Osteocyte (in vitro differentiated cells): ENCODE measurements at regions not wholly inside any gene's neighbourhood (a gene's known extent, or its start where the extent isn't known, plus 50 kb on each side); places are given as distances from the start of the nearest gene placed in this dataset.

Experiments
- DNase-seq: peaks from one replicate; pipeline ENCODE4 v3.0.0; 2021; ENCODE audit warnings: mixed read lengths; ENCODE audit not compliant: unreplicated experiment; ENCODE audit errors: extremely low spot score
- H3K27ac Mint-ChIP-seq: one replicate; pipeline ENCODE4 v1.8.0; 2021; ENCODE audit warnings: mild to moderate bottlenecking, mixed read lengths; ENCODE audit not compliant: unreplicated experiment
- H3K27me3 Mint-ChIP-seq: one replicate; pipeline ENCODE4 v1.8.0; 2021; ENCODE audit warnings: mixed read lengths; ENCODE audit not compliant: unreplicated experiment
- H3K36me3 Mint-ChIP-seq: one replicate; pipeline ENCODE4 v1.8.0; 2021; ENCODE audit warnings: mixed read lengths; ENCODE audit not compliant: unreplicated experiment
- H3K4me1 Mint-ChIP-seq: one replicate; pipeline ENCODE4 v1.8.0; 2021; ENCODE audit warnings: mixed read lengths; ENCODE audit not compliant: unreplicated experiment
- H3K4me3 Mint-ChIP-seq: one replicate; pipeline ENCODE4 v1.8.0; 2021; ENCODE audit warnings: mild to moderate bottlenecking, moderate library complexity, mixed read lengths; ENCODE audit not compliant: unreplicated experiment
- H3K9me3 Mint-ChIP-seq: one replicate; pipeline ENCODE4 v1.8.0; 2021; ENCODE audit warnings: mixed read lengths; ENCODE audit not compliant: unreplicated experiment
- TF ChIP-seq, protein P1 (sequence below): fragments of 200-600 bp; sonication (generic); IDR thresholded peaks from 2 replicates; pipeline ENCODE4 v1.5.0; 2021; ENCODE audit warnings: antibody characterized with exemption, mild to moderate bottlenecking, moderate library complexity

DNA sequence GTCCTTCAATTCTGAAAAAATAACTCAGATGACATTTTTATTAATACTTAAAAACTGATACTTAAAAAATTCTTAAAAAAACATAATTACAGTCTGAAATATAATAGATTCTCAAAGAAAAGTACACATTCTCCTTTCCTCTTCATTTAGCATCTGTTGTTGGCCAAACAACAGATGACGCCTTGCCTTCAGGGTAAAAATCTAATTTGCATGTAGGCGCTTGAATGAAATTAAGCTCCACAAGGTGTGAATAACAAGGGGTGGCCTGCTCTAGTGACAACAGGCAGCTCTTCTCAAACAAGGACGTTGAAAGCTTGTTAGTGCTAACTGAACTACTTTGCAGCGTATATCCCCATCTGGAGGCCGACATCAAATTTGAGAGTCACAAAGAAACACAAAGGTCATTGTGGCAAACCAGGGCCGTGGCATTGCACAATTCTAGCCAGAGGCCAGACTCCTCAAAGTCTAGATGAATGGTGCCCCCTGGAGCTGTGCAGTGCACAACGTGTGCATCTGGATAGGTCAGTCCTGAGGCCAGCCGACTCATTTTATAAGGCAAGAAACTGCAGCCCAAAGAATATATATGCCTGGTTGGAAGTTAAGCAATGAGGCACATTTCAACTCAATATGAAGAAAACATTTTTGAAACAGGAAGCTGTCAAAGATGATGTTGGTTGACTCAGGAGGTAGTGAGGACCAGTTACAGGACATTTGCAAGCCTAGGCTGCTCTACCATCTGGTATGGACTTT is 459.2 kb upstream of the RUNX1 start:
- no peak overlapping the region for H3K4me3 Mint-ChIP-seq
- TF ChIP-seq, protein P1, sequence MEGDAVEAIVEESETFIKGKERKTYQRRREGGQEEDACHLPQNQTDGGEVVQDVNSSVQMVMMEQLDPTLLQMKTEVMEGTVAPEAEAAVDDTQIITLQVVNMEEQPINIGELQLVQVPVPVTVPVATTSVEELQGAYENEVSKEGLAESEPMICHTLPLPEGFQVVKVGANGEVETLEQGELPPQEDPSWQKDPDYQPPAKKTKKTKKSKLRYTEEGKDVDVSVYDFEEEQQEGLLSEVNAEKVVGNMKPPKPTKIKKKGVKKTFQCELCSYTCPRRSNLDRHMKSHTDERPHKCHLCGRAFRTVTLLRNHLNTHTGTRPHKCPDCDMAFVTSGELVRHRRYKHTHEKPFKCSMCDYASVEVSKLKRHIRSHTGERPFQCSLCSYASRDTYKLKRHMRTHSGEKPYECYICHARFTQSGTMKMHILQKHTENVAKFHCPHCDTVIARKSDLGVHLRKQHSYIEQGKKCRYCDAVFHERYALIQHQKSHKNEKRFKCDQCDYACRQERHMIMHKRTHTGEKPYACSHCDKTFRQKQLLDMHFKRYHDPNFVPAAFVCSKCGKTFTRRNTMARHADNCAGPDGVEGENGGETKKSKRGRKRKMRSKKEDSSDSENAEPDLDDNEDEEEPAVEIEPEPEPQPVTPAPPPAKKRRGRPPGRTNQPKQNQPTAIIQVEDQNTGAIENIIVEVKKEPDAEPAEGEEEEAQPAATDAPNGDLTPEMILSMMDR = peak; percentile 20
- no peak overlapping the region for H3K27ac Mint-ChIP-seq
- no peaks in the 10 kb centered on the region for H3K36me3 Mint-ChIP-seq
- DNase-seq = no peak
- no peaks in the 10 kb centered on the region for H3K27me3 Mint-ChIP-seq
- no peaks in the 10 kb centered on the region for H3K9me3 Mint-ChIP-seq
- H3K4me1 Mint-ChIP-seq = peaks cover 37% of the 10 kb centered on the region

DNA sequence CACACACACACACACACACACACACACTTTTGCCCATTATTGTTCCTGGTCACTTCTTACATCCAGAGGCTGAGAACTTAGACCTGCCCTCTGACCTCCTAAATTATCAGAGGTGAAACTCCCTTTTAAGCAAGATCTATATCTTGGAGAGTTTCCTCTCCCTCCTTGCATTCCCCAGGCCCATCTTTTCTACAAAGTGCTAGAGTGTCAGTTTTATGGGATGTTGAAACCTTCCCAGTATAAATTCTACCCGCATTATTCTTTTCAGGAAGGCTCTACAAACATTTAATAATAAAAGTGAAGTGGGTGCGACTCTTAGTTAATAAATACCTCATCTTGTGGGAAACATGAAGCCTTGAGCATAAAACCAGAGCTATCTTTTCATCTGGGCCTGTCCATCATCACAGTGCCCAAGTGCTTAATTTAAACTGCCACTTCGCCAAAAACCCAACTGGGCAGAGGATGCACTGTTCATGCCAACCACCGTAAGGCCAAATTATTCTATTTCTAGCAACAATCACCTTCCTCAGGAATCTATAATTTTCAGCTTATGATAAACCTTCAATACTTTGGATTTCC is 458.2 kb upstream of the RUNX1 start:
- Mint-ChIP-seq H3K9me3 (no peaks in the 10 kb centered on the region), H3K4me1 (peaks cover 39% of the 10 kb centered on the region), H3K36me3 (peaks cover 2% of the 10 kb centered on the region), H3K27me3 (no peaks in the 10 kb centered on the region), H3K27ac (no peak overlapping the region), H3K4me3 (no peak overlapping the region)
- TF ChIP-seq, protein P1 = no peak
- DNase-seq = no peak

DNA sequence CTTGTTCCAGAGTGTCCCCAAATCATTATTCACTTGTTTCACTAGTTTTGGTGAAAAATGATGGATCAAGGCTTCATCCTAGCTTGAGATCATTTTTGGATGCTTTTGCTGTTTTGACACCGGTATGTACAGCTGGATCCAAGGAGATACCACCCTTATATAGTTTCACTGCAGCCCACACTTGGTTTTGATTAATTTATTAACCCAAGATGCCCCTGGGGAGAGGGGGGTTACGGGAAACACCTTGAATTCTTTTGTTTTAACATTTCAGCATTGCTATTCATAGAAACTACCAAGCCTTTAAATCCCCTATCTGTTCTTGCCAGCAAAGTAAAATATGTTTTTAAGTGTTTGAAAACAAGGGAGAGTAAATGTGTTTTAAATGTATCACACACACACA is 457.7 kb upstream of the RUNX1 start:
- Mint-ChIP-seq H3K4me1 (peaks cover 34% of the 10 kb centered on the region), H3K36me3 (peaks cover 2% of the 10 kb centered on the region), H3K27me3 (no peaks in the 10 kb centered on the region), H3K27ac (no peak overlapping the region), H3K4me3 (no peak overlapping the region), H3K9me3 (no peaks in the 10 kb centered on the region)
- no peak for DNase-seq
- TF ChIP-seq, protein P1 = no peak

DNA sequence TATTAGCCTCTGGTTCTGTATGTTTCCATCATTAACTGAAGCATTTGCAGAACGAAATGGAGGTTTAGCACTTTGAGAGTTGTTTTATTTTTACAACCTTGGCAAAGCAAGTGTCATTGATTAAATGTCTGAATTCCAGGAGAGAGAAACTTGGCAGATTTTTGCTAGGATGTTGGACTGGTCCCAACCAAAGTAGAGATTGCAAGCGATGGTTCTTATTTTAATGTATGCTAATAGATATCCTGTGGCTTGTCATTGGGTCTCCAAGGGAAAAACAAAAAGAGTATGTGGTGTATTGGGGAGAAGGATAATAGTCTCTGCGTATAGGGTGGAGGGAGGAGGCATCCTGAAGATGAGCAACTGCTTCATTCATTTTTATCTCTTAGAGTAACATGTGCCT is 457.2 kb upstream of the RUNX1 start:
- peaks cover 2% of the 10 kb centered on the region for H3K36me3 Mint-ChIP-seq
- no peak overlapping the region for H3K4me3 Mint-ChIP-seq
- H3K9me3 Mint-ChIP-seq = no peaks in the 10 kb centered on the region
- no peaks in the 10 kb centered on the region for H3K27me3 Mint-ChIP-seq
- peaks cover 30% of the 10 kb centered on the region for H3K4me1 Mint-ChIP-seq
- TF ChIP-seq, protein P1 = no peak
- no peak for DNase-seq
- no peak overlapping the region for H3K27ac Mint-ChIP-seq

DNA sequence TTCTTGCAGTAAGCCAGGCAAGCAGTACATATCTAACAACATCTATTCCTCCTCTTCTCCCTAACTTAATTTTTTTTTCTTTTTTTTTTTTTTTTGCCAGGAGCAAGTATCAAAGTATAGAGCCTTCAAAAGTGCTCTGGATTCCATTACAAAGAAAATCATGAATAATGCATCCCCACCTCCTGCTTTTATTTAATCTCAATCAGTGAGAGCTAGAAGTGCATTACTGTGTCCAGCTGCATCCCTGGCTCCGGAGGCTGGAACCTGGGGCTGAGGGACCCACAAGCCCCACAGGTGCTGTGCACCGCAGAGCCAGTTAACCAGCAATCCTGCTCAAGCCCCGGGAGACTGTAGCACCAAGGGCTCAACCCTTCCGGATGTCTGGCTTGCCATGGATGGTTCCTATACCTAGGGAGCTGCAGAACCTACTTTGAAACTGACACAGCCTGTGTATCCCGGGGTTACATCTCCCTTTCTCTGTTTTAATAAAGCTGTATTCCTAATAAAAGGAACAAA is 455.9 kb upstream of the RUNX1 start:
- TF ChIP-seq, protein P1 = no peak
- H3K4me3 Mint-ChIP-seq = no peak overlapping the region
- no peaks in the 10 kb centered on the region for H3K27me3 Mint-ChIP-seq
- peaks cover 22% of the 10 kb centered on the region for H3K4me1 Mint-ChIP-seq
- peaks cover 2% of the 10 kb centered on the region for H3K36me3 Mint-ChIP-seq
- H3K27ac Mint-ChIP-seq = no peak overlapping the region
- no peaks in the 10 kb centered on the region for H3K9me3 Mint-ChIP-seq
- no peak for DNase-seq
